HG03196 (cell line): ENCODE measurements at regions not wholly inside any gene's neighbourhood (a gene's known extent, or its start where the extent isn't known, plus 50 kb on each side); places are given as distances from the start of the nearest gene placed in this dataset.
"Not testable (repeated sequence)": the region's sequence is repeated elsewhere in the genome, so short reads cannot be mapped to it uniquely, and the experiment has no call there.

Source experiments
- ATAC-seq: cut with Tn5 transposase; IDR thresholded peaks from one replicate; pipeline ENCODE4 v1.9.1; 2021; ENCODE audit not compliant: unreplicated experiment

DNA sequence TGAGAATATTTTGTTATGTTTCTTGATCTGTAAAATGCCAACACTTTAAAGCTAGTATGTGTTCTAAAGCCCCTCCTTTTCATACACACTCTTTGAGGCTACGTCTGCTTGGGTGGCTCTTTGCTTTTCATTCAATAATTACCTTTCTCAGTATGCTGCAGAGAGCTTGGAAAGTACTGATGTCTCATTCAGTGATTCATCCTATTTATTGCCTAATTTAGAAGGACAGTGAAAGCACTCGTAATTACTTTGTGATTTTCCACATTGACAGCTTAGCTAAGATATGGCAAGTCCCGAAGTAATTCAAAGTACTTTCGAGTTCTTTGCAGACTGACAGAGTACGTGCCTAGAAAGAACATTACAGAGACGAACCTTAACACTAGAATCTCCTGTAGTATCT, 57.2 kb downstream of the BMP15 start:
- no peak for ATAC-seq

DNA sequence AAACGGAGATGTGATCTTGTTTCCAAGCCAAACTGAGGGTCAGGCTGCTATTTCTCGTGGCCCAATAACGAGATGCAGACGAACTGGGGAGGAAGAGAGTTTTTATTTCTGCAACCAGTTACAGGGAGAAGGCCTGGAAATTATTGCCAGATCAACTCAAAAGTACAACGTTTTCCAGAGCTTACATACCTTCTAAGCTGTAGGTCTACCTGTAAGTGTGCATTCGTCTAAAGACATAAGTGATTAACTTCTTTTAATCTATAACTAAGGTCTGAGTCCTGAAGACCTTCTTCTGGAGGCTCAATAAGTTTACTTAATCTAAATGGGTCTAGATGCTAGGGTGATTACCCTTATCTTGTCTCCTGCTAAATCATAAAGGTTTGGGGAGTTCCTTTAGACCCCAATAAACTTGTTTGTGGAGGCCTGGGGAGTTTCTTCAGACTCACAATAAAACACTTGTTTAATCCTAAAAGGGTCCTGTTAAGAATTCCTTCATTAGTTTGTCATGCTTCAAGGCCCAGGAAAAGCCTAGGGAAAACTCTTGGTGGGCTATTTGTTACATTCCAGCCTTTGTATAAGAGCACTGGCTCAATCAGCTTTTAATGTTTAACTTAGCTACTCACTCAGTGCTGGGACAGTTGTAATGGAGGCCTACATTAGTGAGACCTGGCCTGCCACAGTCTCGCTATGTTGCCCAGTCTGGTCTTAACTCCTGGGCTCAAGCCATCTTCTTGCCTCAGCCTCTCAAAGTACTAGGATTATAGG, 58.5 kb downstream of the BMP15 start:
- ATAC-seq, result not testable (repeated sequence)

GRCh38 chrX:50971395-50971794, 60.9 kb downstream of the BMP15 start:
- ATAC-seq, result peak; percentile 69

GRCh38 chrX:50973199-50973598, 62.7 kb downstream of the BMP15 start:
- no peak for ATAC-seq

DNA sequence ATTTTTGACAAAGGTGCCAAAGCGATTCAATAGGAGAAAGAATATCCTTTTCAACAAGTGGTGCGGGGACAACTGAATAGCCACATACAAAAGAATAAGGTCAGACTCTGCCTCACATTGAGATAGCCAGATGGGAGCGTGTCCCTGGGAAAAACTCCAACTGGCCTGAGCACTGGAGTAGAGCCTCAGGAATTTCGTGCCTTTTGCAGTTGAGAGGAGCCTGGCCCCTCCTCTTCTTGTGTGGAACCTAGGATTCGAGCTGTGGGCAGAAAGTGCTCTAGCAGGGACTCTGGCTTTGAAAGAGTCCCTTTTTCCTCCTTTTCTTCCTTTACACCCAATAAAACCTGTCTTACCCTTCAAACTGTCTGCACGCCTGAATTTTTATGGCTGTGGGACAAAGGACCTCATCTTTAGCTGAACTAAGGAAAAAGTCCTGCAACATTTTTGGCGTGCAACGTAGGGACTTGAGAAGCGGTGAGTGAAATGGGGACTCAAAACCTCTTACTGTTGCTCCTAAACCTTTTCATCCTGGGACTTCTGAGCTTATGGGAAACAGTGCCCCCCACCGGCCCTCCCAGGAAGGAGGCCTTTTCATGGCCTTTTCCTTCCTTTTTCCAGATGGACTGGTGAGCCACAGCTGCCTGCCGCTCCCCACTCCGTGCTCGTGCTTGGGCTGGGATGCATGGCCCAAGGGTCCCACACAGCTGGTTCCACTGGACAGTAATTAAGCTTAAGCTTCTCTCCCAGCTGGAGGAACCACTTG, 68.6 kb downstream of the BMP15 start:
- no peak for ATAC-seq

DNA sequence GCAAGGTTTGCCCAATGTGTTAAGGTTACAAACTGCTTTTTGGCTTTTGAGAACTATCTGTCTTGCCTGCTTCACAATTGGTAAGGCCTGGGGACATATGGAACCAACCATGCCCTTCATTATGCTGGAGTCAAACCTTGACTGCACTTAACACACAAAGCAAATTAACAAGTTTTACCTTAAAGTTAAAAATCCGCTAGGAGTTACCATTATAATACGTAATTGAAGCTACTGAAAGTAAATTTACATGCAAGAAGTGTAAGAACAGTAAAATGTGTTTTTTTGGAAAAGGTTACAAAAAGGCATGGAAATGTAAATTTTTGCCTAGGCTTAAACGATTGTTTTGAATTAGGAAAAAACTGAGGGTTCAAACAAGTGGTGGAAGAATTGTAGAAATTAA, 69.7 kb downstream of the BMP15 start:
- ATAC-seq, result no peak

- no peak for ATAC-seq
These were observed 78.1 kb downstream of the BMP15 start for GRCh38 chrX:50988649-50989048.

DNA sequence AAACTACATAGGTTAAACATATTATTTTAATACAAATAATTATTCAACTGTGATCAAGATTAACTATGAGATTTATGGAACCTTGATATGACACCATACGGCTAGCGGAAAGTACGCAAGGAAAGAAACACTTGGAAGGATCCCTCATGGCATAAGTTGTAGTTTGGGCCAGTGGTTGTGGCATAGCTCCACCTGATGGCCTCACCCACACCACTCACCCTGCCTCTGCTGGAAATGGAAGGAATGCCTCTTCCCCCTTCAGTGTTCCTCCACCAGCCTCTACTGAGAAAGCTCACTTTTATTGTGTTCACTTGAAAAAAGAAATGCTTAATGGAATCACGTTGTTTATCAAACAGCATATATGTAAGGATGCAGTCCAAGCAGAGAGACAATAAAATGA, 86.4 kb downstream of the BMP15 start:
- ATAC-seq, result no peak

- ATAC-seq, result not testable (repeated sequence)
These were observed 89.8 kb downstream of the BMP15 start for GRCh38 chrX:51000384-51000783.

- not testable (repeated sequence) for ATAC-seq
These were observed 91.4 kb downstream of the BMP15 start for GRCh38 chrX:51001733-51002632.

DNA sequence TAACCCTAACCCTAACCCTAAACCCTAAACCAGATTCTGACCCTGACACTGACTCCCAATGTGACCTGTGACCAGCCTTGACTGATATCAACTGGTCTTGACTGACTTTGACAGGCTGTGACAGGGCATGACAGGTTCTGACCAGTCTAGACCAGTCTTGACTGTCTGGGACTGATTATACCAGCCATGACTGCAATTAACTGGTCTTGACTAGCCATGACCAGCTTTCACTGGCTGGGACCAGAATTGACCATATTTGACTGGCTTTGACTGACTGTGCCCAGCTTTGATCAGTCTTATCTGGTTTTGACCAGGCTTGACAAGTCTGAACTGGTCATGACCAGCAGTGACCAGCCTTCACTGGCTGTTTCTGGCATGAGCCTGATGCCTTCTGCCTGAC, 95.5 kb downstream of the BMP15 start:
- ATAC-seq, result no peak

- ATAC-seq, result no peak
These were observed 113.7 kb downstream of the BMP15 start for GRCh38 chrX:51024106-51024696.

- no peak for ATAC-seq
These were observed 116.3 kb downstream of the BMP15 start for GRCh38 chrX:51026862-51027261.

DNA sequence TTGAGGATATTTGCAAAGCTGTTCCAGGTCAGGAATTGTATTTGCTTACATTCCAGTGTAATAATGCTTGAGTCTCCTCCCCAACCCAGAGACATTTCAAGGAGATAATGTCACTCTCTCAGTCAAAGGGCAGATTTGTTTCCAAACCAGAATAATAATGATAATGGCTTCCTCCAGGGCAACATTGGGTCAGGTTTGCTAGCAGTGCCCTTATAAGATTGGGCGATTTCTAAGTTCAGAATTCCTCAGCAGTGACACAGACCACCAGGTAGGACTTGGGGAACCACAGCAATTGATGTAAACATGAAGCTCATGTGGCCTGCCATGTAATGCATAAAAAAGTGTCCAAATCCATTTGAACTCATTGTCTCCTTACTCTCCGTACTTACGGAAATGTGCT, 125.2 kb downstream of the BMP15 start:
- ATAC-seq, result no peak

- ATAC-seq, result no peak
These were observed 137.4 kb downstream of the BMP15 start for GRCh38 chrX:51047950-51048349.

- no peak for ATAC-seq
These were observed 143.2 kb downstream of the BMP15 start for GRCh38 chrX:51053741-51054140.

GRCh38 chrX:51098046-51098445, 187.5 kb downstream of the BMP15 start:
- ATAC-seq, result no peak

- not testable (repeated sequence) for ATAC-seq
These were observed 208.8 kb downstream of the BMP15 start for GRCh38 chrX:51119058-51119926.

- not testable (repeated sequence) for ATAC-seq
These were observed 206.9 kb upstream of the NUDT10 start for GRCh38 chrX:51125743-51126142.

DNA sequence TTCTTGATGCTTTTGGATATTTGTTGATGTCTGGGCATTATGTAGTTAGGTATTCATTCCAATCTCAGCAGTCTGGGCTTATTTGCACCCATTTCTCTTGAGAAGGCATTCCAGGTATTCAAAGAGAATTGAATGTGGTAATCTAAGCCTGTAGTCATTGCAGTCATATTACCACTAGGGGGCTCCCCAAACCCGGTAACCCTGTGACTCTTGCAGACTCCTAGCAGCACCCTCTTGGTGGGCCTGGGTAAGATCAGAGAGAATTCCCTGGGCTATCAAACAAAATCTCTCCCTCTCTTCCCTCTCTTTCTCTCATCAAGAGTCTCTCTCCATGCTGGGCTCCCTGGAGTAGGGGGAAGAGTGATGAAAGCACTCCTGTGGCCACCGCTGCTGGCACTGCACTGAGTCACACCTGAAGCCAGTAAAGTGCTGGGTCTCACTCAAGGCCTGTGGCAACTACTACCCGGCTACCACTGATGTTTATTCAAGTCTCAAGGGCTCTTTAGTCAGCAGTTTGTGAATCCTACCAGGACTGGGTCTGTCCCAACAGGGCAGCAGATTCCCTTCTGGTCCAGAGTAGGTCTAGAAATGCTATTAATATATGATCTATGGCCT, 187.7 kb upstream of the NUDT10 start:
- ATAC-seq, result no peak
